ENCODE measurements at regions not wholly inside any gene's neighbourhood (a gene's known extent, or its start where the extent isn't known, plus 50 kb on each side); places are given as distances from the start of the nearest gene placed in this dataset.

DNA sequence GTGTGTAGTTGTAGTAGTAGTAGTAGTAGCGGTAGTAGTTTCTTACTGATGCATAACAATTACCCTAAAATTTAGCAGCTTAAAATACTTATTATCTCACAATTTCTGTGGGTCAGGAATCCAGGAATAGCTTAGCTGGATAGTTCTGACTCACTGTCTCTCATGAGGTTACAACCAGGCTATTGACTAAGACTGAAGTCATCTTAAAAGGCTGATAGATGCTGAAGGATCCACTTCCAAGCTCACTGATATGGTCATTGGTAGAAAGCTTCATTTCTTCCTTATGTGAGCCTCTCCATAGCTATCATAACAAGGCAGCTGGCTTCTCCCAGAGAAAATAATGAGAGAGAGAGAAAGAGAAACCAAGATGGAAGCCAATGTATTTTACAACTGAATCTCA is 147.5 kb upstream of the FBXL17 start:
- TF ChIP-seq, protein P1, sequence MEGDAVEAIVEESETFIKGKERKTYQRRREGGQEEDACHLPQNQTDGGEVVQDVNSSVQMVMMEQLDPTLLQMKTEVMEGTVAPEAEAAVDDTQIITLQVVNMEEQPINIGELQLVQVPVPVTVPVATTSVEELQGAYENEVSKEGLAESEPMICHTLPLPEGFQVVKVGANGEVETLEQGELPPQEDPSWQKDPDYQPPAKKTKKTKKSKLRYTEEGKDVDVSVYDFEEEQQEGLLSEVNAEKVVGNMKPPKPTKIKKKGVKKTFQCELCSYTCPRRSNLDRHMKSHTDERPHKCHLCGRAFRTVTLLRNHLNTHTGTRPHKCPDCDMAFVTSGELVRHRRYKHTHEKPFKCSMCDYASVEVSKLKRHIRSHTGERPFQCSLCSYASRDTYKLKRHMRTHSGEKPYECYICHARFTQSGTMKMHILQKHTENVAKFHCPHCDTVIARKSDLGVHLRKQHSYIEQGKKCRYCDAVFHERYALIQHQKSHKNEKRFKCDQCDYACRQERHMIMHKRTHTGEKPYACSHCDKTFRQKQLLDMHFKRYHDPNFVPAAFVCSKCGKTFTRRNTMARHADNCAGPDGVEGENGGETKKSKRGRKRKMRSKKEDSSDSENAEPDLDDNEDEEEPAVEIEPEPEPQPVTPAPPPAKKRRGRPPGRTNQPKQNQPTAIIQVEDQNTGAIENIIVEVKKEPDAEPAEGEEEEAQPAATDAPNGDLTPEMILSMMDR (IDR thresholded peaks at IDR 0.05) = no peak
- H3K36me3 Mint-ChIP-seq (ENCODE audit: low read depth) = peaks cover 6% of the 10 kb centered on the region
- H3K27ac Mint-ChIP-seq = no peak overlapping the region
- no peak overlapping the region for H3K4me3 Mint-ChIP-seq
- H3K9me3 Mint-ChIP-seq = peaks cover 45% of the 10 kb centered on the region
- no peaks in the 10 kb centered on the region for H3K4me1 Mint-ChIP-seq
- DNase-seq = no peak
- peaks cover 11% of the 10 kb centered on the region for H3K27me3 Mint-ChIP-seq (ENCODE audit: low read depth, poor library complexity)

DNA sequence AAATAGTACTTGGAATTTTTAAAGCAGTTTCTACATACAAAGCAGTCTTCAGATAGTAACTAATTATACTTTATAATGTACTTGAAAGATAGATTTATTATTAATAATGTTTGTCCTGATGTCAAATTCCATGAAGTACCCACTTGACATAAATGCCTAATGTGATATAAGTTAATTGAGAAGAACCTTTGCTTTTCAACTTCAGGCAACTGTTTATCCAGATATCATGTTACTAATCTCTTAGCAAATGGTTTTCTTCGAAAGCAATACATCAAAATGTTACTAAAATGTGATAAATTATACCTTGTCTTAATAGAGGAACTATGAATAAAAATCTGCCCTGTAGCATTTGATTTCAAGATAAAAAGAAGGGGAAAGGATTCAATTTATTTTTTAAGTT is 146.8 kb upstream of the FBXL17 start:
- Mint-ChIP-seq H3K36me3 (ENCODE audit: low read depth) (peaks cover 6% of the 10 kb centered on the region), H3K27me3 (ENCODE audit: low read depth, poor library complexity) (peaks cover 7% of the 10 kb centered on the region), H3K9me3 (peaks cover 44% of the 10 kb centered on the region), H3K27ac (no peak overlapping the region), H3K4me1 (no peaks in the 10 kb centered on the region), H3K4me3 (no peak overlapping the region)
- TF ChIP-seq, protein P1 (IDR thresholded peaks at IDR 0.05) = no peak
- DNase-seq = no peak

DNA sequence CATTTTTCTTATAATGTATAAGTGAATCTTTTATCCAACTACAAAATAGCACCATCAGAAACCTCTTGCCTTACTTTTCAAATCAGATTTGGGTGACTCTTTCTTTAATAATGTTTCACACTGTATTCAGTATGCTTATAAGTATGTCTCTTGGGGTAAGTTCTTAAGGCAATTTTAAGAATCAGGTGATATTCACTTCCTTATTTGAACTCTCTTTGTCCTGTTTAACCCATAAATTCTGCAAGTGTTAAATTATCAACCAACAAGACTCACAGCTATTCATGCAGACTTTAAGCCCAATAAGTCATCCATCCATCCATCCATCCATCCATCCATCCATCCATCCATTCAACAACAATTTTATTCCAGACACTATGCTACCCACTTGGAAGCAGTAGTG is 142.7 kb upstream of the FBXL17 start:
- Mint-ChIP-seq H3K36me3 (ENCODE audit: low read depth) (peaks cover 6% of the 10 kb centered on the region), H3K9me3 (peaks cover 28% of the 10 kb centered on the region), H3K27me3 (ENCODE audit: low read depth, poor library complexity) (no peaks in the 10 kb centered on the region), H3K4me3 (no peak overlapping the region), H3K27ac (no peak overlapping the region), H3K4me1 (peaks cover 12% of the 10 kb centered on the region)
- no peak for DNase-seq
- TF ChIP-seq, protein P1 (IDR thresholded peaks at IDR 0.05) = no peak

DNA sequence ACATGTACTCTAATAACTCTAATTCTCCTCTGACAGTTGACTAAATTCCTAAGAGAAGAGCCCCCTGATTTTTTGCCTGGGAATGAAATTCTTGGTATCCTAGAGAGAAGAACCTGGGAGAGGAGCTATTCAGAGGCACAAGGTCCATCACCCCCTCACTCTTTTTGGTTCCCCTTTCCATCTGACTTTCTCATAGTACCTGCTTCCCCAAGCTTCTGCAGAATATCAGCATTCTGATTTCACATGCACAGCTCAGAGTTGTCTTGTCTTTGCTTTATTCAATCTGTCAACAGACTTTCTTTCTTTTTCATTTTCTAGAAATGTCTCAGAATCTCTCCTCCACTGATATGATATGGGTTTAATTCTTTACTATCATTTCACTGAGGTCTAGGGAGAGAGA is 141.5 kb upstream of the FBXL17 start:
- Mint-ChIP-seq H3K4me3 (no peak overlapping the region), H3K27ac (peak overlapping the region; percentile 66), H3K27me3 (ENCODE audit: low read depth, poor library complexity) (no peaks in the 10 kb centered on the region), H3K9me3 (peaks cover 22% of the 10 kb centered on the region), H3K4me1 (peaks cover 17% of the 10 kb centered on the region), H3K36me3 (ENCODE audit: low read depth) (peaks cover 6% of the 10 kb centered on the region)
- no peak for DNase-seq
- TF ChIP-seq, protein P1 (IDR thresholded peaks at IDR 0.05) = no peak

DNA sequence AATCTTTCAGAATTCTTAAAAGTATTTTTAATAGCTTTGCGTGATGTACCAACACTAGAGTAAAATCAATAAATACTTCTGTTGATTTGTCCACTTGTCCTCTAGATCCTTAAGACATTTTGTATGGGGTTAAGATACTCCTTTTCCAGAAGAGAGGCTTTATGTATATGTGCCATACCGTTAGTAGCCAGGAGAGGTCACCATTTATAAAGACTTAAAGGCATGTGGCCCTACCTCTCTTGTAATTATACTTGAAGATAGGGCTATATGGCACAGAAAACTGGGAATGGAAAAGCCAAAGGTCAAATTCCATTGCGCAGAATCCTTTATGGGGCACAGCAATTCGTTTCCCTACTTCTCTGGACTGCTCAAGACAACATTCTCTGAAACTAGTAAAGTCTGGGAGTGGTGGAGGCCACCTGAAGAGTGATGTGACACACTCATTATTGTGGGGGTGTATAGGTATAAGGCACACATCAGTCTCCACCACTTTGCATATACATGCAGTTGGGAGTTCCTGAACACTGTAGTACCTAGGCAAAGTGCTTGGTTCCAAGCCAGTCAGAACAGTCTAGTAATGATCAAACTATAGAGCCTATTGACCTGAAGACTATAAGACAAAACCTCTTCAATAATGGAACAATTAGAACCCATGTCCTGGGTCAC is 140.1 kb upstream of the FBXL17 start:
- Mint-ChIP-seq H3K36me3 (ENCODE audit: low read depth) (peaks cover 6% of the 10 kb centered on the region), H3K27ac (no peak overlapping the region), H3K27me3 (ENCODE audit: low read depth, poor library complexity) (no peaks in the 10 kb centered on the region), H3K4me1 (peaks cover 31% of the 10 kb centered on the region), H3K9me3 (peaks cover 13% of the 10 kb centered on the region), H3K4me3 (no peak overlapping the region)
- TF ChIP-seq, protein P1 (IDR thresholded peaks at IDR 0.05) = peak; percentile 72
- peak; percentile 31 for DNase-seq

DNA sequence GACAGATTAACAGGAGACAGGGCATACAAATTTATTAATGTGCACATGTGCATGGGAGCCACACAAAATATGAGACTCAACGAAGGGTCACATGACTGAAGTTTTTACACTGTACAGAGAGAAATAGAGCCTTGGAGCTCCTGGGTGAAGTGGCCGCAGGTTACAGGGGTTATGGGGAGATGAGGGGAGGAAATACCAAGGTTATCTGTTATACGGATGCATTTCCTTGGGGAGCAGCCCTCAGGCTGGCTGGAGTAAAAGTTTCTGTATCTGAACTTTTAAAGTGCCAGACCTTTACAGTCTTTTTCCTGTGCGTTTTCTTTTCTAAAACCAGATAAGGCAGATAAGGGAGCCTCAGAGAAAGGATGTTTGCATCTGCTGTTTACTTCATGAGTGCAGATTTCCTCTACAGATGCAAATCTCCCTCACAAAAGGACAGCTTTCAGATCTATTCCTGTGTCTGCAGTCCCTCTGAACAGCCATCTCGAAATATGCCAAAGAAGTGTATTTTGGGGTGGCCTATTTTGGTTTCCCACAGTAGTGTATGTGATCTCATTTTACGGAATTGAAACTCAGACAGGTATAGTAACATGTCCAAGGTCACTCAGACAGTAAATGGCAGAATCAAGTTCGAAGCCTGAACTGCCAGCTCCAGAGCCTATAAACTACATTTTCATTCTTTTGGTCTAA is 139.3 kb upstream of the FBXL17 start:
- H3K36me3 Mint-ChIP-seq (ENCODE audit: low read depth) = peaks cover under 1% of the 10 kb centered on the region
- peaks cover 39% of the 10 kb centered on the region for H3K4me1 Mint-ChIP-seq
- peaks cover 7% of the 10 kb centered on the region for H3K9me3 Mint-ChIP-seq
- DNase-seq = no peak
- no peak overlapping the region for H3K27ac Mint-ChIP-seq
- TF ChIP-seq, protein P1 (IDR thresholded peaks at IDR 0.05) = no peak
- no peak overlapping the region for H3K4me3 Mint-ChIP-seq
- no peaks in the 10 kb centered on the region for H3K27me3 Mint-ChIP-seq (ENCODE audit: low read depth, poor library complexity)
